ENCODE measurements at regions not wholly inside any gene's neighbourhood (a gene's known extent, or its start where the extent isn't known, plus 50 kb on each side); places are given as distances from the start of the nearest gene placed in this dataset.

- Histone ChIP-seq H3K4ac (ENCODE audit: low read depth, low read length) (no peak overlapping the region), H3K23me2 (ENCODE audit: insufficient read length, low read depth, low read length, poor library complexity, severe bottlenecking) (no peaks in the 10 kb centered on the region), H4K20me1 (ENCODE audit: control insufficient read depth, insufficient read depth, insufficient read length) (no peaks in the 10 kb centered on the region), H3K9ac (ENCODE audit: extremely low read depth, insufficient read length, low read length) (no peak overlapping the region), H3K23ac (ENCODE audit: insufficient read length, low read depth, low read length) (no peak overlapping the region), H3K79me2 (ENCODE audit: insufficient read depth, low read length) (no peaks in the 10 kb centered on the region), H2AFZ (ENCODE audit: low read length) (no peak overlapping the region), H2BK20ac (ENCODE audit: low read depth, low read length, poor library complexity, severe bottlenecking) (no peak overlapping the region), H3K4me2 (ENCODE audit: insufficient read depth, insufficient read length, low read length) (no peak overlapping the region), H3K18ac (ENCODE audit: insufficient read length, low read depth, low read length) (no peak overlapping the region), H2BK15ac (ENCODE audit: low read depth, low read length) (no peak overlapping the region), H4K91ac (ENCODE audit: insufficient read length, low read depth, low read length) (no peak overlapping the region), H3K56ac (ENCODE audit: insufficient read length, low read depth, low read length) (no peak overlapping the region), H4K5ac (ENCODE audit: insufficient read length, low read depth, low read length) (no peak overlapping the region), H3T11ph (ENCODE audit: low read length) (no peak overlapping the region), H4K8ac (replicated peaks; ENCODE audit: insufficient read length, low read depth, low read length) (no peak overlapping the region), H3K4me1 (ENCODE audit: insufficient read depth, low read length) (no peaks in the 10 kb centered on the region), H2BK120ac (ENCODE audit: low read depth, low read length, poor library complexity, severe bottlenecking) (no peak overlapping the region), H2BK12ac (ENCODE audit: insufficient read length, low read depth, low read length) (no peak overlapping the region), H3K27ac (ENCODE audit: insufficient read length, low read depth, low read length) (no peak overlapping the region), H2BK5ac (ENCODE audit: insufficient read length, low read length) (no peak overlapping the region), H3K27me3 (ENCODE audit: insufficient read depth, low read length) (no peaks in the 10 kb centered on the region), H2AK5ac (ENCODE audit: insufficient read length, low read length) (no peak overlapping the region), H3K14ac (ENCODE audit: insufficient read depth, low read length) (no peak overlapping the region), H3K9me3 (ENCODE audit: control insufficient read depth, low read depth, low read length) (no peaks in the 10 kb centered on the region), H3K79me1 (ENCODE audit: insufficient read depth, low read depth, low read length, poor library complexity, severe bottlenecking) (no peaks in the 10 kb centered on the region)
- Mint-ChIP-seq H3K36me3 (ENCODE audit: insufficient read depth in 1 of 3, low read depth in 3 of 3) (peaks cover 16 to 31% (median 26%) of the 10 kb centered on the region in 3 experiments), H3K4me1 (peaks cover 7 to 11% of the 10 kb centered on the region in 2 experiments), H3K9me3 (peaks cover 9 to 15% of the 10 kb centered on the region in 2 experiments), H3K4me3 (no peak overlapping the region), H3K27me3 (ENCODE audit: low read depth) (no peaks in the 10 kb centered on the region), H3K27ac (no peak overlapping the region)
- DNase-seq, result no peak
- TF ChIP-seq, protein P1, sequence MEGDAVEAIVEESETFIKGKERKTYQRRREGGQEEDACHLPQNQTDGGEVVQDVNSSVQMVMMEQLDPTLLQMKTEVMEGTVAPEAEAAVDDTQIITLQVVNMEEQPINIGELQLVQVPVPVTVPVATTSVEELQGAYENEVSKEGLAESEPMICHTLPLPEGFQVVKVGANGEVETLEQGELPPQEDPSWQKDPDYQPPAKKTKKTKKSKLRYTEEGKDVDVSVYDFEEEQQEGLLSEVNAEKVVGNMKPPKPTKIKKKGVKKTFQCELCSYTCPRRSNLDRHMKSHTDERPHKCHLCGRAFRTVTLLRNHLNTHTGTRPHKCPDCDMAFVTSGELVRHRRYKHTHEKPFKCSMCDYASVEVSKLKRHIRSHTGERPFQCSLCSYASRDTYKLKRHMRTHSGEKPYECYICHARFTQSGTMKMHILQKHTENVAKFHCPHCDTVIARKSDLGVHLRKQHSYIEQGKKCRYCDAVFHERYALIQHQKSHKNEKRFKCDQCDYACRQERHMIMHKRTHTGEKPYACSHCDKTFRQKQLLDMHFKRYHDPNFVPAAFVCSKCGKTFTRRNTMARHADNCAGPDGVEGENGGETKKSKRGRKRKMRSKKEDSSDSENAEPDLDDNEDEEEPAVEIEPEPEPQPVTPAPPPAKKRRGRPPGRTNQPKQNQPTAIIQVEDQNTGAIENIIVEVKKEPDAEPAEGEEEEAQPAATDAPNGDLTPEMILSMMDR (conservative IDR thresholded peaks at IDR 0.05), result no peak
Measured at GRCh38 chr3:110589341-110589740, 482.3 kb upstream of the NECTIN3 start.

Data from H9 (cell line).